Mucosa of rectum (tissue), 2 donors: ENCODE measurements at regions not wholly inside any gene's neighbourhood (a gene's known extent, or its start where the extent isn't known, plus 50 kb on each side); places are given as distances from the start of the nearest gene placed in this dataset.

Source experiments
- H3K27ac ChIP-seq, 2 donors: one replicate each; pipeline ENCODE4 v1.7.0; 2013; ENCODE audit warnings: inconsistent platforms in 2 of 2, low read depth in 2 of 2, low read length in 2 of 2
- H3K27me3 ChIP-seq, 2 donors: one replicate each; pipeline ENCODE4 v1.7.0; 2013; ENCODE audit warnings: low read length in 2 of 2; ENCODE audit not compliant: control insufficient read depth in 2 of 2, insufficient read depth in 2 of 2
- H3K36me3 ChIP-seq, 2 donors: one replicate each; pipeline ENCODE4 v1.7.0; 2013; ENCODE audit warnings: low read length in 2 of 2; ENCODE audit not compliant: control insufficient read depth in 2 of 2, insufficient read depth in 2 of 2
- H3K4me1 ChIP-seq, 2 donors: one replicate each; pipeline ENCODE4 v1.7.0; 2013; ENCODE audit warnings: low read length in 2 of 2, mild to moderate bottlenecking in 1 of 2; ENCODE audit not compliant: control insufficient read depth in 2 of 2, insufficient read depth in 2 of 2
- H3K4me3 ChIP-seq, 2 donors: one replicate each; pipeline ENCODE4 v1.7.0; 2013; ENCODE audit warnings: low read length in 2 of 2
- H3K9ac ChIP-seq, 2 donors: one replicate each; pipeline ENCODE4 v1.7.0; 2013; ENCODE audit warnings: low read length in 2 of 2, low read depth in 1 of 2, mild to moderate bottlenecking in 1 of 2
- H3K9me3 ChIP-seq, 2 donors: one replicate each; pipeline ENCODE4 v1.7.0; 2013; ENCODE audit warnings: low read length in 2 of 2; ENCODE audit not compliant: control insufficient read depth in 2 of 2
- donor health status: healthy.
- donor health status: Normal muscosa, but diverticular disease.

GRCh38 chr18:64234321-64234720 is 85.4 kb upstream of the LINC00305 start:
- Histone ChIP-seq H3K9ac (no peak overlapping the region), H3K4me1 (no peaks in the 10 kb centered on the region), H3K36me3 (no peaks in the 10 kb centered on the region), H3K4me3 (no peak overlapping the region), H3K9me3 (no peaks in the 10 kb centered on the region), H3K27me3 (no peaks in the 10 kb centered on the region), H3K27ac (no peak overlapping the region)

- H3K9ac ChIP-seq = no peak overlapping the region
- H3K4me3 ChIP-seq = no peak overlapping the region
- no peaks in the 10 kb centered on the region for H3K9me3 ChIP-seq
- no peaks in the 10 kb centered on the region for H3K36me3 ChIP-seq
- no peaks in the 10 kb centered on the region for H3K27me3 ChIP-seq
- no peaks in the 10 kb centered on the region for H3K4me1 ChIP-seq
- no peak overlapping the region for H3K27ac ChIP-seq
These were observed 85.0 kb upstream of the LINC00305 start for GRCh38 chr18:64233851-64234250.

GRCh38 chr18:64220941-64221340 is 72.1 kb upstream of the LINC00305 start:
- no peaks in the 10 kb centered on the region for H3K36me3 ChIP-seq
- H3K9ac ChIP-seq = no peak overlapping the region
- H3K27me3 ChIP-seq = no peaks in the 10 kb centered on the region
- no peaks in the 10 kb centered on the region for H3K4me1 ChIP-seq
- no peak overlapping the region for H3K4me3 ChIP-seq
- H3K9me3 ChIP-seq = no peaks in the 10 kb centered on the region
- no peak overlapping the region for H3K27ac ChIP-seq

- Histone ChIP-seq H3K4me3 (no peak overlapping the region), H3K27ac (no peak overlapping the region), H3K9me3 (no peaks in the 10 kb centered on the region), H3K36me3 (no peaks in the 10 kb centered on the region), H3K9ac (no peak overlapping the region), H3K27me3 (no peaks in the 10 kb centered on the region), H3K4me1 (no peaks in the 10 kb centered on the region)
These were observed 70.6 kb upstream of the LINC00305 start for GRCh38 chr18:64219517-64219916.

- no peaks in the 10 kb centered on the region for H3K27me3 ChIP-seq
- no peaks in the 10 kb centered on the region for H3K4me1 ChIP-seq
- no peak overlapping the region for H3K4me3 ChIP-seq
- H3K27ac ChIP-seq = no peak overlapping the region
- no peaks in the 10 kb centered on the region for H3K36me3 ChIP-seq
- H3K9ac ChIP-seq = no peak overlapping the region
- no peaks in the 10 kb centered on the region for H3K9me3 ChIP-seq
These were observed 61.6 kb upstream of the LINC00305 start for GRCh38 chr18:64210401-64210949.

GRCh38 chr18:64208516-64208915 is 59.6 kb upstream of the LINC00305 start:
- Histone ChIP-seq H3K4me1 (no peaks in the 10 kb centered on the region), H3K27me3 (no peaks in the 10 kb centered on the region), H3K27ac (no peak overlapping the region), H3K4me3 (no peak overlapping the region), H3K9ac (no peak overlapping the region), H3K36me3 (no peaks in the 10 kb centered on the region), H3K9me3 (no peaks in the 10 kb centered on the region)

GRCh38 chr18:64207820-64208219 is 58.9 kb upstream of the LINC00305 start:
- Histone ChIP-seq H3K27ac (no peak overlapping the region), H3K4me3 (peak overlapping the region in 1 of 2 donors; percentile 26), H3K27me3 (no peaks in the 10 kb centered on the region), H3K36me3 (no peaks in the 10 kb centered on the region), H3K4me1 (no peaks in the 10 kb centered on the region), H3K9ac (no peak overlapping the region), H3K9me3 (no peaks in the 10 kb centered on the region)

GRCh38 chr18:64203295-64203694 is 54.4 kb upstream of the LINC00305 start:
- Histone ChIP-seq H3K4me1 (no peaks in the 10 kb centered on the region), H3K27me3 (no peaks in the 10 kb centered on the region), H3K36me3 (no peaks in the 10 kb centered on the region), H3K27ac (no peak overlapping the region), H3K4me3 (no peak overlapping the region), H3K9ac (no peak overlapping the region), H3K9me3 (no peaks in the 10 kb centered on the region)

- Histone ChIP-seq H3K36me3 (no peaks in the 10 kb centered on the region), H3K27ac (no peak overlapping the region), H3K9ac (no peak overlapping the region), H3K9me3 (no peaks in the 10 kb centered on the region), H3K27me3 (no peaks in the 10 kb centered on the region), H3K4me1 (no peaks in the 10 kb centered on the region), H3K4me3 (no peak overlapping the region)
These were observed 54.0 kb upstream of the LINC00305 start for GRCh38 chr18:64202863-64203262.

- Histone ChIP-seq H3K4me3 (no peak overlapping the region), H3K27ac (no peak overlapping the region), H3K9ac (no peak overlapping the region), H3K27me3 (no peaks in the 10 kb centered on the region), H3K9me3 (no peaks in the 10 kb centered on the region), H3K36me3 (no peaks in the 10 kb centered on the region), H3K4me1 (no peaks in the 10 kb centered on the region)
These were observed 53.4 kb upstream of the LINC00305 start for GRCh38 chr18:64202210-64202836.
